Erythroblast (primary cell): ENCODE measurements at regions not wholly inside any gene's neighbourhood (a gene's known extent, or its start where the extent isn't known, plus 50 kb on each side); places are given as distances from the start of the nearest gene placed in this dataset.

Experiments
- DNase-seq, 2 experiments: peaks; one replicate each; lab custom pipeline; 2025; lab: John Stamatoyannopoulos, UW
- GATA1 ChIP-seq: IDR thresholded peaks from 2 replicates; pipeline ENCODE4 v1.6.1; 2011; ENCODE audit warnings: low read depth, mild to moderate bottlenecking, control low read depth, low read length, moderate library complexity
- POLR2A ChIP-seq: IDR thresholded peaks from 2 replicates; pipeline ENCODE4 v1.6.1; 2011; ENCODE audit warnings: mild to moderate bottlenecking, low read length

DNA sequence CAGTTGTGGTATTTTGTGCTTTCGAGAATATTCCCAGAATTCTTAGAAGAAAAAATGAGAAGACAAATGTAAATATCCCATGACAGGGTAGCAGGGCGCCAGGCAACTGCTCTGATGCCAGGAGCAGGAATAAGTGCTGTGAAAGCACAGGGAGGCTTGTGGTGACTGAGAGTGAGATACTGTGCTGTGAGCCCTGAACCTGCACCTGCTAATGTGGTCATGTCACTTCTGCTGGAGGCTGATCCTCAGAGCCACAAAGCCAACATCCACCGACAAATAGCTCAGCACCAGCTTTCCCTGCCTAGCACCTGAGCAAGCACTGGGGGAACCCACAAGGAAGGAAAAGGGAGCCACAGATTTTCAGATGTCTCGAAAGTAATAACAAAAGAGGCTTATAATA is 368.6 kb upstream of the CDH4 start:
- TF ChIP-seq GATA1 (no peak), POLR2A (no peak)
- DNase-seq, result no peak

DNA sequence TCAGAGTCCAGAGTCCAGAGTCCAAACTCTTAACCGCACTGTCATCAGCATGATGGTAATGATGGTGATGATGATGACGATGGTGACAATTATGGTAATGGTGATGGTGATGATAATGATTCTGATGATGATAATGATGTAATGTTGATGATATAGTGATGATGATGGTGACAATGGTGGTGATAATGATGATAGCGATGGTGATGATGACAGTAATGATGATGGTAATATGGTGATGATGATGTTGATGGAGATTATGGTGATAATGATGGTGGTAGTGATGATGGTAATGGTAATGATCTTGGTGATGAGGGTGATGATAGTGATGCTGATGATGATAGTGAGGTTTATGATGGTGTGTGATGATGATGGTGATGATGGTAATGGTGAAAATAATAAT is 367.8 kb upstream of the CDH4 start:
- no peak for DNase-seq
- TF ChIP-seq POLR2A (no peak), GATA1 (no peak)

DNA sequence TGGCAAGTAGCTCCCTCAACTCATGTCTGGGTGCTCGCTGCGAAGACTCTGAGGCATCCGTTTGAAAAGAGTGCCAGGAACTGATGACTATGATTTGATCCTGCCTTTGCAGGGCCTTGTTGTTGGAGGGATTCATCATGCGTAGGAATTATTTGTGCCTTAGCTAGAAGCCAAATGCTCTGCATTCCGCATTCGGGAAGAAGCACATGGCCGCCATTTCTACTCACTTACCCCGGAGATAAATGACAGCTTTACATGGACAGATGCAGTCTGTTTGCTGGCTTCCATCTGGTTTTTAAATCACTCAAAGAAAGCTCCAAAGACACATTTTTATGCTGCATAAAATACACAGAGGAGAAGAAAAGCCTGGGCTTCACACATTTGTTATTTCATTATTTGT is 363.3 kb upstream of the CDH4 start:
- TF ChIP-seq POLR2A (no peak), GATA1 (no peak)
- DNase-seq, result no peak

DNA sequence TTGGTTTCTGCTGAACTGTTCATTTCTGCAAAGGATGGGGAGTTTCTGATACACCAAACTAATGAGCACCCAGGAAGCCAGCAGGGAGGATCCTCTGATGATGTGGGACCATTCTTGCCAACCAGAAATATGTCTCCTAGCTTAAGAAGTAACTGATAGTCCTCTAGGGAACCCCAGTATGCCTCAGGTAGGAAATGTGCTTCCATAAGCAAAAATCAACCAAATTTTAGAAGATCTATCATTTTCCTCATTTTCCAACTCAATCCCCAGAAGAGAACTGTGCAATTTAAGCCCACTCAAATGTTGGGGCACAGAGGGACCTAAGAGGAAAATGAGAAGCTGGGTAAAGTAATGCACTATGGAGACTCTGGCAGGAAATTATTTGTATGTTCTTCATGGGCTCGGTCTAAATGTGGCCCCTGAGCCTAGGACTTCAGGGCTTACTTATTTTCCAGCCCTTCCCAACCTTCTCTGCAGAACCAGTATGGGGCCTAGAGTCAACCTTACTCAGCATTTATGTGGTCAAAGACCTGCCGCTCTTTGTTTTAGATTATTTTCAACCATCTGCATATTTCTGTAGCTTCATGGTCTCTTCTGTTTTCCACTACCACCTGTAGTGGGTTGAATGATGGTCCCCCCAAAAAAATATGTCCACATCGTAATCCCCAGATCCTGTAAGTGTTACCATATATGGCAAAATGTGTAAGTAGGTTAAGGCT is 359.8 kb upstream of the CDH4 start:
- DNase-seq, result no peak
- no peak for TF ChIP-seq POLR2A
- TF ChIP-seq GATA1, result no peak

DNA sequence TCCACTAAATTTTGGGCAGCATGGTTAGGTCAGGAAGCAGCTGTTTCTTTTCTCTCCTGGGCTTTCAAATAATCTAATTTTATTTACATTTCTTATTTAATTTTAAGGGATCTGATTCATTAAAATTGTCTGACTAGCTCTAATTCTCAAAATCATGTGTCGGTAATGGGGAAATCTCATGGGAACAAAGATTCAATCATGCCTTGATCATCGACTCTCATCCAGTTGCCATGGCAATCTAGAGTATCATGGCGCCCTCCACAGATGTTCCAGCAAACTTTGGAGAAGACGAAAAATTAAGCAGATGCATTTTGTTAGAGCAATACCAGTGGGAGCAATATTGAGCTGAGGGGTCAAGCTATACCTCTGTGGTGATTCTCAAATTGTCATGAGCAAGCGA is 358.0 kb upstream of the CDH4 start:
- TF ChIP-seq POLR2A (no peak), GATA1 (no peak)
- no peak for DNase-seq

DNA sequence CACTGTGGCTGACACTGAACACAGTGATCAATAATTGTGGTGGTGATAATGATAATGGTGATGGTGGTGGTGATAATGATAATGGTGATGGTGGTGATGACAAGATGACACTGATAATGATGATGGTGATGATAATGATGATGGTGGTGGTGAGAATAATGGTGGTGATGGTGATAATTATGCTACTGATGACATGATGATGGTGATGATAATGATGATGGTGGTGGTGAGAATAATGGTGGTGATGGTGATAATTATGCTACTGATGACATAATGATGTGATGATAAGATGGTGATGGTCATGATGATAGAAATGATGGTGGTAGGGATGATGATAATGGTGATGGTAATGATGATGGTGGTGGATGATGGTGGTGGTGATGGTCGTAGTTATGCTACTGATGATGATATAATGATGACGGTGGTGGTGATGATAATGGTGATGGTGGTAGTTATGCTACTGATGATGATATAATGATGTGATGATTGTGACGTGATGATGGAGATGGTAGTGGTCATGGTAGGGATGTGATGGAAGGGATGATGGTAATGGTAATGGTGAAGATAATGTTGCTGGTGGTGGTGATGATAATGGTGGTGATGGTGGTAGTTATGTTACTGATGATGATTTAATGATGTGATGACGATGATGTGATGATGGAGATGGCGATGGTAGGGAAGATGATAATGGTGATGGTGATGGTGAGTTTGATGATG is 356.5 kb upstream of the CDH4 start:
- TF ChIP-seq GATA1 (no peak), POLR2A (no peak)
- DNase-seq, result no peak

DNA sequence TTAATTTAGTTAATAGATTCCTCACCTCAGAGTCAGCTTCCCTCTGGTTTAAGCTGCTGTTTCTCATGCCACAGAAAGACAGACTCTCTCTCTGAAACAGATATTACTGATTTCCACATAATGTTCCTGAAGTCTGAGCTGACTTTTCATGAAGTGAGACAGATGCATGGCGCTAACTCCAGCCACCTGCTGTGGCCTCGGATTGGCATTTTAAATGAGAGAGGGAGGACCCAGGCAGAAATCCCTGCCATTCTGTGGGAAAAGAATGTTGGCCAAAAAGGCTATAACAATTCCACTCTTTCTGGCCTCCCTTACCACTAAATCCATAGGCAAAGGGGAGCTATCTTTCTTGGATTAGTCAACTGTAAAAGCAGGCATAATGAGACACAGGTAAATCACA is 354.1 kb upstream of the CDH4 start:
- TF ChIP-seq GATA1 (no peak), POLR2A (no peak)
- DNase-seq, result no peak

DNA sequence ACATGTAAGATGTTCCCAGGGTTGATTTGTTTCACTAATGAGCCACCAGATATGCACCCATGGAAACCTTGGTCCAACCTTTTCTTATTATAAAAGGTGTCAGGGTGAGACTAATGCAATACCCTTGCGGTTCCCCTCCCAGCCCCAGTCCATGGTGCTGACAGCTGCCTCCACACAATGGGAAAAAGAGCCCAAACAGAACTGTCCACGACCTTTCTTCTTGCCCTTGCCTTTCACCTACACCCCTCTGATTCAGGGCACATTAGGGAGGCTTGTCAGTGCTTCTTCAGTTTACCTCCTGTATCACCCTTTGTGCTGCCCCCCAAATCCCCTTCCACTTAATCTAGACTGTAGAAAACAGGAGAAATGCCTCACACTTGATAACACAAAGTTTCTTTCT is 352.7 kb upstream of the CDH4 start:
- DNase-seq, result no peak
- TF ChIP-seq GATA1, result no peak
- TF ChIP-seq POLR2A, result no peak

DNA sequence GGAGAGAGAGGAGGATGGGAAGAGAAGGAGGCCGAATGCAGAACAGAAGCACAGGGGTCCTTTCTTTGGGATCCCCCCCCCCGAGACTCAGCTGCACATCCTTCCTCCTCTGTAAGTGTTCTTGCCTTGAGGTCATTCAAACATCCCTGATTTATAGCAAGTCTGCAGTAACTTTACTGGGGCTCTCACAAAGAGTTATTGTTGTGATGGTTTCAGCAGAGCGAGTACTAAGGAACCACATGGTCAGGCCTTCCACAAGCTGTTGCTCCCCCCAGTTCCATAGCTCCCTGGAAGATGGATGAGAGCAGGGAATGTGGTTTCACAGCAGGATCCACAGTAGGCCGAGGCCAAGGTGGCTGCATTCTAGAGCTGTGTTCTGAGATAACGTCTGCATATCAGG is 351.4 kb upstream of the CDH4 start:
- DNase-seq, result no peak

DNA sequence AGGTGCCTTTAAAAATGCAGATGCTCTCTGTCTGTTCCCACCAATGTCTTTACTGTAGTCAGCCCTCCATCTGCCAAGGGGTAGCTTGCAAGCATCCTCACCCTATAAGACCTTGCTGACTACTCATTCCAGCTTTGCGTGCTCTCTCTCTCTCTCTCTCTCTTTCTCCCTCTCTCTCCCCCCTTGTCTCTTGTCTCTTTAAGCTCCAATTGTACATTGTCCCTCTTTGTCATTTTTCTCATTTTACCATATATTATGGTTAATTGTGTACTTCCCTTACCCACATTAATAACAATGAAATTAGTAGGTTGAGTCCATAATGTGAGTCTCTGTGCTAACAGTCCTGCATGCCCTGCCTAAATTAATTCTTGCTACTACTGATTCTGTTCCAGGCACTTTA is 350.2 kb upstream of the CDH4 start:
- no peak for DNase-seq
- no peak for TF ChIP-seq GATA1
- no peak for TF ChIP-seq POLR2A

More for the DNA sequence above, 351.4 kb upstream of the CDH4 start:
- TF ChIP-seq GATA1, result no peak

DNA sequence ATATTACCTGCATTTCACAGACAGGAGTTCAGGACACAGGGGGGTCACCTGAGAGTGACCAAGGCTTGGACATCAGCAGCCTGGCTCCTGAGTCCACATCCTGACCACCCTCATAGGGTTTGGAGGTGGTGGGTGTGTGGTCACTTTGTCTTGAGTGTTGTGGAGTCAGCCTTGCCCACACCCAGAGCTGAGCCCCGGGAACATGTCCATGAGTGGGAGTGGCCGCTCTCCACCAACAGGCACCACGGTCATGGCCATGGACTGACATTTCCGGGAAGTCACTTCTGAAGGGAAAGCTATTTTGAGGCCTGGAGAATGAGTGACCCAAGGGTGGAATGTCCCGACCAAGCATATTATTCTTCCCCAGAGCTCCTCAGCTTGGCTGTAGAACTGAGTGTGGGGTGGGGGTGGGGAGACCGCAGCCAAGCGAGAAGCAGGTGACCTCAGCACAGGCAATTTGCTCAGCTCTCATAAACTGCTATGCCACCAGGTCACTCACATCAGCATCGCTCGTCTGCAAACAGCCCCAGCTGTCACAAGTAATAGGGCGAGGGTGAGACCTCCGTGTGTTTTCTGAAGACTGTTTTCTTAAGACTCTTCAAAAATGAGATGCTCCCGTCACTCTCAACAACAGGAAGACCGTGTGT is 348.6 kb upstream of the CDH4 start:
- TF ChIP-seq POLR2A (no peak), GATA1 (no peak)

DNA sequence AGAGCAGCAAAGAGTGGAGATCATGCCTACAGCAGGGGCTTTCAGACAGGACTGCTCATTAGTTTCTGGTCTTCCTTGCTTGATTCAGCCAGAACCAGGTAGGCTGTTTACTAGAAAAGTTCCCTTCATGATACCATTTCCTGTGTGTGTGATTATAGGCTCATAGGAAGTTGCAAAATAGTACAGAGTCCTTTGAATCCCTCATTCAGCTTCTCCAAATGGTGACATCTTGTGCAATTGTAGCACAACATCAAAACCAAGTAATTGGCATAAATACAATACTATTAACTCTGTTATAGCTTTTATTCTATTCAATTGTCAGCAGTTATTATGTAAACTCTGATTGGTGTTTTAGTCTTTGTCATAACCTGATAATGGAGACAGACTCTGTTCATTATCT is 347.3 kb upstream of the CDH4 start:
- TF ChIP-seq POLR2A (no peak), GATA1 (no peak)
- DNase-seq, result no peak

More for the DNA sequence above, 348.6 kb upstream of the CDH4 start:
- no peak for DNase-seq

DNA sequence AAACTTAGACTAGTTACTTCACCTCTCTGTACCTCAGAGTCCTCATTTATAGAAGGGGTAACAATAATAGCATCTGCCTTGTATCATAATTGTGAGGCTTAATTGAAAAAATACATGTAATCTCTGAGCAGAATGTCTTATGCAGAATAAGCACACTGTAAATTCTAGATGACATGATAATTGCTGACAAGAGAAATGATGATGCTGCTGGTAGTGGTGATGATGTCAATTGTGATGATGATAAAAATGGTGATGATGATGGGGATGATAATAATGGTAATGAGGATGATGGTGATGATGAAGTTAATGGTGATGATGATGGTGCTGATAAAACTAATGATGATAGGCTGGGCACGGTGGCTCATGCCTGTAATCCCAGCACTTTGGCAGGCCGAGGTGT is 346.1 kb upstream of the CDH4 start:
- DNase-seq, result no peak

DNA sequence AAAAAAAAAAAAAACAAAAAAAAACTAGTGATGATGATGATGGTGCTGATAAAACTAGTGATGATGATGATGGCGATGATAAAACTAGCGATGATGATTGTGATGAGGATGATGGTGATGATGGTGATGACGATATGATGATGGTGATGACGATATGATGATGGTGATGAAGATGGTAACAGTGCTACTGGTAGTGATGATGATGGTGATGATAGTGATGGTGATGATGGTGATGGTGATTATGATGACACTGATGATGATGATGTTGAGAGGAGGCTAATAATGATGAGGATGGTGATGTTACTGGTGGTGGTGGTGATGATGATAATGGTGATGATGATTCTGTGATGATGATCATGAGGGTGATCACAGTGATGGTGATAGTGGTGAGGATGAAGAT is 345.5 kb upstream of the CDH4 start:
- TF ChIP-seq POLR2A, result no peak
- no peak for TF ChIP-seq GATA1
- no peak for DNase-seq

More for the DNA sequence above, 346.1 kb upstream of the CDH4 start:
- TF ChIP-seq POLR2A (no peak), GATA1 (no peak)
